Activated T-cell treated with anti-CD3 and anti-CD28 coated beads for 1 hour (primary cell): ENCODE measurements at regions not wholly inside any gene's neighbourhood (a gene's known extent, or its start where the extent isn't known, plus 50 kb on each side); places are given as distances from the start of the nearest gene placed in this dataset.
"Not testable (repeated sequence)": the region's sequence is repeated elsewhere in the genome, so short reads cannot be mapped to it uniquely, and the experiment has no call there.

Source experiments
- DNase-seq: peaks from one replicate; pipeline ENCODE4 v3.0.0-alpha.2; 2020; ENCODE audit warnings: low read depth

- DNase-seq = no peak
Measured at GRCh38 chr2:59177748-59178147, 936.6 kb upstream of the FANCL start.

DNA sequence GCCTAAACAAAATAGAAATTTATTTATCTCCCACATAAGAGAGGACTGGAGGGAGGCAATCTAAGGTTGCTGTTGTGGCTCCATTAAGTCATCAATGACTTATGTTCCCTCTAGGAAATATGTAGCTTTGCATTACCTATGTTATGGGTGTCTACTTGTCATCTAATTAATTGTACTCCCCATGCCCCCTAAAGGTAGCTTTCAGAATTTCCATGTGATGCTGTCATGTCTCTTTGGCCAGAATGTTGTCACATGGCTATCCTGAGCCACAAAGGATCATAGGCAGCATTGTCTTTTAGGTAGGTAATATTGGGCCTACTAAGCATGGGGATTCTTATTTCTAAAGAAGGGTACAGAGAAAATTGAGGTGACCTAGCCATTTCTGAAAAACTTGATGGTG is 935.6 kb upstream of the FANCL start:
- no peak for DNase-seq

DNA sequence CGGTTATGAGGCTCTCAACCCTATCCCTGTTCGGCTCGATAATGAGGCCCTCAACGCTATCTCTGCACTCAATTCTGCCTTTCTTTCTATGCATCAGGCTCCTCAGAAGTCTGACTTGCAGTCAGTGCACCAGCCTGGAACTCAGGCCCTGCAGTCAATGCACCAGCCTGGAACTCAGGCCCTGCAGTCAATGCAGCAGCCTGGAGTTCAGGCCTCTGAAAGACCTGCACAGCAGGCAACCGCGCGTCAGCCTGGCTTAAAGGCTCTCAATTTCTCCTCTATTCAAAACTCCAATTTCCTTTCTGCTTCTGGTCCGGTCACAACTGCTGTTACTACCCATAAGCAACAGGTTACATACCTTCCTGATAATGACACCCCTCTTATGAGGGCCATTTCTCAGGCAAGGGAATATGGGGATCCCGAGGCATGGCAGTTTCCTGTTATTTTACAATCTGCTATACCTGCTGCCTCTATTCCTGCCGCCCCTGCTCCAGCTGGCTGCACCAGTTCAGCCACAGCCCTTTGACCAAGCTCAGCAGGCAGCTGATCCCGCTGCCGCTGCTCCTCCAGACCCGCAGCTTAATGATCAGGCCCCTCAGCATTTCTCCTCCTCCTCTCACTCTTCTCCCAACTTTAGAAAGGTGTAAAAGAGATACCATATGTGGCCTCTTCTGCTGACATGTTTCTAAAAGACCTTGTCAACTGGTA is 933.6 kb upstream of the FANCL start:
- DNase-seq = no peak

GRCh38 chr2:59173325-59173724 is 932.2 kb upstream of the FANCL start:
- no peak for DNase-seq

DNA sequence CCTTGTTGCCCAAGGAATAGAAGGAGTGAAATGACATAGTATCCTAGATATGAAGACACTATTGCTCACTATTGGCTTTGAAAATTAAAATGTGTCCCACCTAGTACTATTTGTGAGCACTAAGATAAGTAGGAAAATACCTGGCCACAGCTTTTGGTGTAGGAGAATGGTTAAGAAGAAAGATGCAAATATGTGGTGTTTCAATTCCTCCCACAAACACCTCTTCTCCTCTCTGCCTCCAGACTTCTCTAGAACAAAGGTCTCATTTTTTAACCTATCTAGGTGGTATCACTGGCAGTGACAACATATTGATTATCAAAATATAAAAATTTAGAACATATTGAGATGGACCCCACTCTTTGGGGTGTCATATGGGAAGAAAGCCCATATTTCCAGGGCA is 929.9 kb upstream of the FANCL start:
- no peak for DNase-seq

DNA sequence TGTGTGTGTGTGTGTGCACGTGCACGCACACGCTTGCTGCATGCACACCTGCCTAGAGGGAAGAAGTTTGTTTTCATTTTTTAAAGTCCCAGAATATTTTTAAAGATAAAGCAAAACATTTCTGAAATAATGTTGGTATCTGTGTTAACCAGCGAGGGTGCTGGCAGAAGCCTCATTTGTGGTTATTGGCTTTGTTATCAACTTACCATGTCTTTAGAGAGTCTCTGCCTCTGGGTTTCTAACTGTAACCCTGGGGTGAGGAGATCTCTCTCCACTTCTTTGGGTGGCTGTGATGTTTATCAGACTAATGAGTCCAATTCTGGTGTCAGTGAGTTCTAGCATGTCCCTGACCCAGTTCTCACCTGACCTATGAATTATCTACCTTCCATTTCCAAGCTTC is 927.6 kb upstream of the FANCL start:
- no peak for DNase-seq

DNA sequence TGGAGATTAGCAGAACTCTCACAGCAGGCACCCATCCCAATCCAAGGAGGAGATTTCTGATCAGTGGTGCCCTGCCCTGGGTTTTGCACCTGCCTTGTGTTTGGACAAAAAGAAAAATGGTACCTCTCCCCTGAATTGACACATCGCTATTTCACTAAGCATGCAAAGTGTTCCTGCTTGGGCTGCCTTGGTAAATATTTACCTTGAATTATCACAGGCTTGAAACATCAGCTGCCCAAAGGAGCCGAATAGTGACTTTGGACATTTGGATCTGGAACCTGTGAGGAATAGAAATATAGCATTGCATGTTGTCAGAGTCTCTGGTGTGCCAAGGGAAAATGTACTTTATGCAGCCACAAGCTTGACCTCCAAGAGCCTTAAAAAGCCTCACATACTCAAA is 926.4 kb upstream of the FANCL start:
- no peak for DNase-seq

- DNase-seq = not testable (repeated sequence)
Measured at GRCh38 chr2:59157908-59158307, 916.8 kb upstream of the FANCL start.

DNA sequence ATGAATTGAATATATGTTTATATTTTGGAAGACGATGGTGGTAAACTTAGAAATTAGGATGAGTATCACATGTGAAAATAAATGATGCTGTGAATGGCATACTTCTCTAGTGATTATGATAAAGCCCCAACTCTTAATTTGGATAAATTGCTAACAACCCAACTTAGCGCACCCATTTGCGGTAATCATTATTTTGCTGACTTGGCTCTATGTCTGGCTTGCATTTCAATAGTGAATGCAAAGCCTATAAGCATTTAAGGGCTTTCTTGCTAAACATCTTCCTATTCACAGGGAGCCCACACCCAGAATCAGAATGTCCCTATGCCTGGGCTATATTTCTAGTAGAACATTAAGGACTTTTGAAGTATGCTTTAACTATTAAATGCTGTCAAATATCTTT is 910.7 kb upstream of the FANCL start:
- DNase-seq = no peak

- DNase-seq = no peak
Measured at GRCh38 chr2:59150217-59150849, 909.2 kb upstream of the FANCL start.

GRCh38 chr2:59149271-59149670 is 908.1 kb upstream of the FANCL start:
- no peak for DNase-seq

GRCh38 chr2:59112258-59112657 is 871.1 kb upstream of the FANCL start:
- no peak for DNase-seq

DNA sequence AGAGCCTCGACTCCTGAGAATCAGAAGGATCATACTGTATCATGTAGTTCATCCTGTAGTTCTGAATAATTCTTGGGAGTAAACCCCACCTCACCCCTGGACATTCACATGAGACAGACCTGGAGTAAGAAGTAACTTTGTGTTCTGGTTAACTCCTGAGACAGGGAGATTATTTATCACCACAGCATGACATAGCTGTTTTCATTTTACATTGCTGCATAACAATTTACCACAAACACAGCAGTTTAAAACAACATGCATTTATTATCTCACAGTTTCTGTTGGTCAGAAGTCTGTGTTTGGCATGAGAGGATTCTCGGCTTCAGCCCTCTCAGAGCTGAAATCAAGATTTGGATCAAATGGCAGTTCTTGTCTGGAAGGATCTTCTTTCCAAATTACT is 855.8 kb upstream of the FANCL start:
- no peak for DNase-seq

DNA sequence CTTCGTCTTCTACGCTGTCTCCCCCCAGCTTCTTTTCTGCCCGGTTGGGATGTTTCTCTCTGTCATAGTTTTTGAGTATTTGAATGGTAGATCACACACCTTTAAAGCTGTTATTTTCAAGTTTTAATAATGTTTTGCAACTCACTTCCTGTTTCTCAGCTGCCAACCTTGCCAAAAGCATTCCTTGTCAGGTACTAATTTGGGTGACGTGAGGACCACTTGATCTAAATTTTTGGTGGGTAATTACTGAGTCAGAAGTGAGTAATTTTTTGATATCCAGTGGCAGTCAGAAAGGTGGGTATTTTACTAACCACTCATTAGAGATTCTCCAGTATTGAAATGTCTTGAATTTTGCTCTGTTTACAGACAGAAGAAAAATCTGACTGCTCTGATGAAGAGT is 852.4 kb upstream of the FANCL start:
- DNase-seq = no peak

- no peak for DNase-seq
Measured at GRCh38 chr2:59084326-59084725, 843.2 kb upstream of the FANCL start.

- DNase-seq = no peak
Measured at GRCh38 chr2:59083075-59083828, 842.1 kb upstream of the FANCL start.

DNA sequence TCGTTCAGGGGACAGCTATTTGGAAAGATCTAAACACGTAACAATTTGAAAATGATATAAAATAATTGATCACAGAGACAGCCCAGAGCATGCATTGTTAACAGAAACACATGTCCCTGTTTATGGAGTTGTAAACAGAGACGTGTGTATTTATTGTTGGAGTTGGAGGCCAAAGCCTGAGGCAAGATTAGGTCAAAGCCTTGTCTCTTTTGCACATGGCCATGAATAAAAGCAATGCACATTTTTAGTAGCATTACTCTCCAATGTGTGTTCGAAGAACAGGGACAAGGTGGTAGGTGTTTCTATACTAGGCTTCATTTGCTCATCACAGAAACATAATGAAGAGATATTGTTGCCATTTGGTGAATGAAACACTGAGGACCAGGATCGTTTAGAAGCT is 841.5 kb upstream of the FANCL start:
- no peak for DNase-seq

GRCh38 chr2:59080451-59081181 is 839.5 kb upstream of the FANCL start:
- no peak for DNase-seq

DNA sequence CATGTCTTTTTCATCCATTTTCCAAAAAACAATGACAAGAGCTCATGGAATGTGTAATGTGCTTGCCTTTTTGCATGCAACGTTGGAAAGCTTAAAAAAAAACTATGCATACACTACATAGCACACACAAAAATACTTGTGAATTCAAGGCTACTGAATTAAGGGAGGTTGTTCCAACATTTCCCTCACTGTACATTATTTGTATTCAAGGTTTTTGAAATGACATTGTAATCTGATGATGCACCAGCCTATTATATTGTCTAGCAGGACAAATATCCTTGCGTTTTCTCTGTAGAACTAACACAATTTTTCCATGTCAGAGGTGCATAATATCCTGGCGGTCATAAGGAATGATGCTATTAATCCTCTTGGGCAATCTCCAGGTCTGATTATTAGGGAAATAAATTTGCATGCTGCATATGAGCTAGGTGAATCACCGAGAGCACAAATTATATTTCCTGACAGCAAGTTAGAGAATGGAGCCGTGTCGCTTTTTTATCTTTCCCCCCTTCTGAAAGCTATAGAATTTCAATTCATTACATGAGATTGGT is 836.9 kb upstream of the FANCL start:
- no peak for DNase-seq

DNA sequence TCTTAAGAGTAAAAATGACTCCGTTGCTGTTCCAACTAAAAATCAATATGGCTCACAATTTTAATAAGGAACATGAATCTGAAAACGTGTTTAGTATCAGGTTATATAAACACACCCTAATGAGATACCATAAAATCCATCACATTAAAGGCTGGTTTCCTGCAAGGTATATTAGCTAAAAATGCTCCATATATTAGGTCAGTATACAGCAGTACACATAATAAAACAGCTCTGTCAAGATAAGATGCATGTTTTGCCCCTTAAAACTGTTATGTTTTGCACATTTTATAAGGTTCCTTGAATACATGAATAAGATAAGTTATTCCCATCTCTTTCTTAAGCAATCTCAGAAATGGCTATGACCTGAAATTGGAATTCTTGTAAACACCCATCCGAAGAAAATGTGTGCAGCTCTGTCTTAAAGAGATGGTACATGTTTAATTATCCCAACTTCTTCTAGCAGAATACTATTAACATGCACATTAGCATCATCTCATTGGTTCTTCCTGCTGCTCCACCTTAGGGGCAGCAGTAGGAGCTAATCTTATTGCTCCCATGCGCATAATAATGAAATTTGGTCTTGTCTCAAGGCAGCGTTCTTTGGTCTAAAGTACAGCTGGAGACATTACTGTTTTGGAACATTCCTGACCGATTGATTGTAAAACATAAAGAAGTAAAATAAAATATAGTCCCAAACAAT is 836.1 kb upstream of the FANCL start:
- no peak for DNase-seq

DNA sequence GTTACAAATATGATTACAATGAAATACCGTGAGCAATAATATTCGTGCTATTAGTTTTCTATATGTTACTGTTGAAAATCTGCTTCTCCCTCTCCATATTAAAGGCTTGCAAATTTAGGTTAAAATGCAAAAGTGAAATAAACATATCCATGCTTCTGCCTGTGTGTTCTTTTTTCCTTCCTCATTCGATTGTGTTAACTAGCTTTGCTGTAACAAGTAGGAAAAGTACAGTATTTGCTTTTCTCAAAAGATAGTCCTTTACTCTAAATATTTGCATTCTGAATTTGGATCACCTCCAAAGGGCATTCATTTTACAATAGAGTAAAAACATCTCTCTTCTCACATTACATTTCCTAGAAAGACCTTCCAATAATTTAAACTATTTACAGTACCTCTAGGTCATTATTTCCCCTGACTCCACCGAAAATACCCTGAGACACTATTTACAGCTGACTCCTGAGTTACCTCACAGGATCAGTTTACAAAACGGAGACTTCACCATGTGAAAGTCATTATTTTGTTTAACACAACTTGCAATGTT is 835.0 kb upstream of the FANCL start:
- no peak for DNase-seq
